MCF 10A (cell line): ENCODE measurements at regions not wholly inside any gene's neighbourhood (a gene's known extent, or its start where the extent isn't known, plus 50 kb on each side); places are given as distances from the start of the nearest gene placed in this dataset.

ENCODE experiments used
- BruUV-seq: library from RNA; stranded (reverse); fragments of 400-500 nt; replicated peaks from 2 replicates; lab custom pipeline; 2021; lab: Mats Ljungman, UMichigan
- CTCF ChIA-PET: fragments of 300-600 bp; sonication (Branson Sonifier 250); formaldehyde crosslinking; extraction: SDS; loops from one replicate; lab custom pipeline; 2021; ENCODE audit warnings: antibody characterized with exemption, inconsistent platforms; lab: Yijun Ruan, JAX
- POLR2A ChIA-PET: fragments of 300-600, 350-650 bp; sonication (Branson Sonifier 250); formaldehyde crosslinking; extraction: SDS; loops from one replicate; lab custom pipeline; 2020; ENCODE audit warnings: antibody characterized with exemption, inconsistent platforms; lab: Yijun Ruan, JAX
- DNase-seq: peaks from one replicate; pipeline ENCODE4 v3.0.0-alpha.2; 2018; ENCODE audit not compliant: unreplicated experiment
- H3K27ac Mint-ChIP-seq: one replicate; pipeline ENCODE4 v1.8.0; 2022; ENCODE audit warnings: mild to moderate bottlenecking, low read depth, mixed read lengths; ENCODE audit not compliant: unreplicated experiment
- H3K27me3 Mint-ChIP-seq: one replicate; pipeline ENCODE4 v1.8.0; 2022; ENCODE audit warnings: mixed read lengths; ENCODE audit not compliant: insufficient read depth, unreplicated experiment
- H3K36me3 Mint-ChIP-seq: one replicate; pipeline ENCODE4 v1.8.0; 2022; ENCODE audit warnings: mild to moderate bottlenecking, moderate library complexity, mixed read lengths; ENCODE audit not compliant: insufficient read depth, unreplicated experiment
- H3K4me1 Mint-ChIP-seq: one replicate; pipeline ENCODE4 v1.8.0; 2022; ENCODE audit warnings: mixed read lengths; ENCODE audit not compliant: insufficient read depth, unreplicated experiment
- H3K4me3 Mint-ChIP-seq: one replicate; pipeline ENCODE4 v1.8.0; 2022; ENCODE audit warnings: mild to moderate bottlenecking, moderate library complexity, mixed read lengths; ENCODE audit not compliant: unreplicated experiment
- H3K9me3 Mint-ChIP-seq: one replicate; pipeline ENCODE4 v1.8.0; 2022; ENCODE audit warnings: mixed read lengths; ENCODE audit not compliant: unreplicated experiment
- CTCF ChIP-seq: fragments of 200-600 bp; IDR thresholded peaks from one replicate; pipeline ENCODE4 v1.8.0; 2022; ENCODE audit warnings: antibody characterized with exemption, mild to moderate bottlenecking; ENCODE audit not compliant: unreplicated experiment
- intact Hi-C: fragments of 100-400 bp; cut with micrococcal nuclease; formaldehyde crosslinking; loops from 2 replicates; pipeline ENCODE4 v1.14.1; 2022

GRCh38 chr16:63890081-63890480 lies 1231.8 kb downstream of the CDH11 start:
- H3K4me1 Mint-ChIP-seq, result peaks cover 8% of the 10 kb centered on the region
- no peaks in the 10 kb centered on the region for H3K36me3 Mint-ChIP-seq
- DNase-seq, result peak; percentile 73
- CTCF ChIA-PET, result interaction anchor here (1.1 kb wide), 1 partner anchor 359 kb away, joined by 3 read pairs; no protein-coding TSS in a partner anchor
- H3K27ac Mint-ChIP-seq, result no peak overlapping the region
- BruUV-seq, result no TSS peak
- POLR2A ChIA-PET, result interaction anchor here (0.7 to 1.2 kb wide), 2 partner anchors 78 to 167 kb away, joined by 3 read pairs; no protein-coding TSS in a partner anchor
- H3K27me3 Mint-ChIP-seq, result no peaks in the 10 kb centered on the region
- no peak overlapping the region for H3K4me3 Mint-ChIP-seq
- H3K9me3 Mint-ChIP-seq, result no peaks in the 10 kb centered on the region
- TF ChIP-seq CTCF, result no peak
- intact Hi-C loops, result no loop called here

GRCh38 chr16:63883091-63883490 lies 1238.8 kb downstream of the CDH11 start:
- no peaks in the 10 kb centered on the region for H3K9me3 Mint-ChIP-seq
- no peak overlapping the region for H3K4me3 Mint-ChIP-seq
- no peaks in the 10 kb centered on the region for H3K27me3 Mint-ChIP-seq
- no peak overlapping the region for H3K27ac Mint-ChIP-seq
- no TSS peak for BruUV-seq
- no peaks in the 10 kb centered on the region for H3K4me1 Mint-ChIP-seq
- no peak for DNase-seq
- no peak for TF ChIP-seq CTCF
- intact Hi-C loops, result no loop called here
- no peaks in the 10 kb centered on the region for H3K36me3 Mint-ChIP-seq
- ChIA-PET CTCF (interaction anchor here (1.1 kb wide), 1 partner anchor 10 kb away, joined by 3 read pairs; no protein-coding TSS in a partner anchor), POLR2A (no interaction called here)

- Mint-ChIP-seq H3K4me3 (no peak overlapping the region), H3K9me3 (no peaks in the 10 kb centered on the region), H3K4me1 (no peaks in the 10 kb centered on the region), H3K27ac (no peak overlapping the region), H3K27me3 (no peaks in the 10 kb centered on the region), H3K36me3 (no peaks in the 10 kb centered on the region)
- DNase-seq, result no peak
- no peak for TF ChIP-seq CTCF
- CTCF ChIA-PET, result no interaction called here
- POLR2A ChIA-PET, result no interaction called here
- BruUV-seq, result no TSS peak
- intact Hi-C loops, result no loop called here
Measured at GRCh38 chr16:63882576-63882975, 1239.3 kb downstream of the CDH11 start.

GRCh38 chr16:63880948-63881347 lies 1240.9 kb downstream of the CDH11 start:
- H3K27ac Mint-ChIP-seq, result no peak overlapping the region
- no peaks in the 10 kb centered on the region for H3K4me1 Mint-ChIP-seq
- CTCF ChIA-PET, result interaction anchor here (0.6 kb wide), 1 partner anchor 24 kb away, joined by 5 read pairs; no protein-coding TSS in a partner anchor
- BruUV-seq, result no TSS peak
- H3K4me3 Mint-ChIP-seq, result no peak overlapping the region
- no peak for TF ChIP-seq CTCF
- POLR2A ChIA-PET, result interaction anchor here (0.6 to 0.7 kb wide), 2 partner anchors 14 to 196 kb away, joined by 4 to 5 read pairs; no protein-coding TSS in a partner anchor
- no peaks in the 10 kb centered on the region for H3K9me3 Mint-ChIP-seq
- intact Hi-C loops, result no loop called here
- no peak for DNase-seq
- H3K27me3 Mint-ChIP-seq, result no peaks in the 10 kb centered on the region
- H3K36me3 Mint-ChIP-seq, result no peaks in the 10 kb centered on the region
